K562 (cell line): ENCODE measurements at regions not wholly inside any gene's neighbourhood (a gene's known extent, or its start where the extent isn't known, plus 50 kb on each side); places are given as distances from the start of the nearest gene placed in this dataset.
A peak's percentile ranks its signal among the peaks of the same experiment; 100 is the strongest.

Experiments
- ADNP ChIP-seq: fragments of 200-800 bp; sonication (Bioruptor generic); IDR thresholded peaks from 2 replicates; pipeline ENCODE4 v1.6.1; 2016; ENCODE audit warnings: missing genetic modification characterization, missing compliant biosample characterization
- AFF1 ChIP-seq, 2 experiments: fragments of 450-650 bp; IDR thresholded peaks; 2 replicates each; pipeline ENCODE4 v1.6.1; 2018; ENCODE audit warnings: mild to moderate bottlenecking in 2 of 2, low read depth in 1 of 2; ENCODE audit not compliant: partially characterized antibody in 2 of 2
- CBFB ChIP-seq: sonication (generic); formaldehyde crosslinking; IDR thresholded peaks from 2 replicates; pipeline ENCODE4 v1.4.0; 2020; ENCODE audit warnings: mild to moderate bottlenecking, missing genetic modification reagents
- CHD4 ChIP-seq: fragments of 200-600 bp; sonication (generic); IDR thresholded peaks from 3 replicates; pipeline ENCODE4 v1.6.1; 2012; ENCODE audit warnings: low read depth, mild to moderate bottlenecking, mixed read lengths, low read length, inconsistent platforms; ENCODE audit not compliant: insufficient read depth, insufficient replicate concordance, poor library complexity, severe bottlenecking
- ELF4 ChIP-seq: fragments of 450-650 bp; formaldehyde crosslinking; IDR thresholded peaks from 2 replicates; pipeline ENCODE4 v1.4.0; 2022; ENCODE audit warnings: missing genetic modification characterization
- HEY1 ChIP-seq: fragments of 250-450 bp; sonication (Bioruptor Pico); IDR thresholded peaks from 2 replicates; pipeline ENCODE4 v1.5.0; 2020; ENCODE audit warnings: mild to moderate bottlenecking, moderate library complexity, borderline replicate concordance
- HNRNPL ChIP-seq: fragments of 200-400 bp; formaldehyde crosslinking; IDR thresholded peaks from 2 replicates; pipeline ENCODE4 v1.6.1; 2017; ENCODE audit warnings: low read depth, mild to moderate bottlenecking, low read length
- MCM7 ChIP-seq, 2 experiments: fragments of 450-650 bp; IDR thresholded peaks; 2 replicates each; pipeline ENCODE4 v1.6.1; 2016 to 2018
- NCOA1 ChIP-seq: fragments of 450-650 bp; IDR thresholded peaks from 2 replicates; pipeline ENCODE4 v1.6.1; 2016; ENCODE audit warnings: low read depth
- NFRKB ChIP-seq: fragments of 450-650 bp; IDR thresholded peaks from 2 replicates; pipeline ENCODE4 v1.6.1; 2016; ENCODE audit warnings: low read depth
- NR2C2 ChIP-seq, 2 experiments: fragments of 200-800 bp in 1 of 2; sonication (Bioruptor generic) in 1 of 2; sonication (generic) in 1 of 2; formaldehyde crosslinking in 1 of 2; IDR thresholded peaks; 2 replicates each; pipeline versions ENCODE4 v1.6.1 to v1.8.0; 2016 to 2022; ENCODE audit warnings: mild to moderate bottlenecking in 1 of 2, missing compliant biosample characterization in 1 of 2, missing genetic modification characterization in 1 of 2, missing genetic modification reagents in 1 of 2
- RCOR1 ChIP-seq, 2 experiments: IDR thresholded peaks; 2 replicates each; pipeline ENCODE4 v1.6.1; 2012; ENCODE audit warnings: low read depth in 2 of 2, low read length in 2 of 2, borderline replicate concordance in 1 of 2, improper control_type of control experiment in 1 of 2
- SMAD1 ChIP-seq: fragments of 150-350 bp; IDR thresholded peaks from 2 replicates; pipeline ENCODE4 v1.6.1; 2014; ENCODE audit warnings: low read length, low read depth; ENCODE audit not compliant: partially characterized antibody
- SP2 ChIP-seq: IDR thresholded peaks from 2 replicates; pipeline ENCODE4 v1.6.1; 2011; ENCODE audit warnings: mild to moderate bottlenecking, low read depth, low read length, moderate library complexity; ENCODE audit not compliant: poor library complexity, severe bottlenecking; ENCODE audit errors: extremely low read depth
- STAT5B ChIP-seq: fragments of 250-450 bp; sonication (Bioruptor Pico); IDR thresholded peaks from 2 replicates; pipeline ENCODE4 v1.8.0; 2021; ENCODE audit warnings: mild to moderate bottlenecking, inconsistent platforms
- THAP7 ChIP-seq: fragments of 250-450 bp; sonication (Bioruptor Pico); IDR thresholded peaks from 2 replicates; pipeline ENCODE4 v1.5.0; 2021
- TF ChIP-seq, protein P1 (sequence below): fragments of 450-650 bp; IDR thresholded peaks from 2 replicates; pipeline ENCODE4 v1.6.1; 2018; ENCODE audit warnings: mild to moderate bottlenecking, low read depth; ENCODE audit not compliant: partially characterized antibody
- TF ChIP-seq, protein P2 (sequence below), 3 experiments: IDR thresholded peaks in 2 of 3; conservative IDR thresholded peaks in 1 of 3; 2 replicates each; pipeline ENCODE4 v1.5.1; 2011 to 2012; ENCODE audit warnings: low read length in 3 of 3, mild to moderate bottlenecking in 3 of 3, control low read depth in 2 of 3, improper control_type of control experiment in 1 of 3, inconsistent platforms in 1 of 3, low read depth in 1 of 3, mixed read lengths in 1 of 3, moderate library complexity in 1 of 3; ENCODE audit not compliant: insufficient read depth in 2 of 3

GRCh38 chr4:159042097-159042605, 60.7 kb upstream of the RAPGEF2 start (continued):
- TF ChIP-seq AFF1 (IDR thresholded peaks at IDR 0.05; ENCODE audit: low read depth in 1 of 2, partially characterized antibody in 2 of 2) (peak; percentile 47 to 53), NCOA1 (peak; percentile 91; the same call in 1 of the 2 replicates), ELF4 (CRISPR knock-in tag) (peak; percentile 36; the same call in 1 of the 2 replicates), STAT5B (no peak), CBFB (no peak), SP2 (no peak), THAP7 (CRISPR knock-in tag) (no peak), RCOR1 (IDR thresholded peaks at IDR 0.05; ENCODE audit: borderline replicate concordance in 1 of 2, low read depth in 2 of 2, low read length in 2 of 2) (peak in 1 of 2 experiments; percentile 85; a peak in 2 of 4 replicates), NR2C2 (CRISPR knock-in tag; IDR thresholded peaks at IDR 0.05) (no peak), NR2C2 (tag; IDR thresholded peaks at IDR 0.05) (0 out of 2 replicates have a peak, but pooled peaks have one; percentile 19), MCM7 (IDR thresholded peaks at IDR 0.05) (no peak), HEY1 (CRISPR knock-in tag) (0 out of 2 replicates have a peak, but pooled peaks have one; percentile 39), HNRNPL (no peak), CHD4 (no peak), NFRKB (no peak), SMAD1 (peak; percentile 97), ADNP (peak; percentile 63; the same call in 1 of the 2 replicates)
- TF ChIP-seq, protein P1, sequence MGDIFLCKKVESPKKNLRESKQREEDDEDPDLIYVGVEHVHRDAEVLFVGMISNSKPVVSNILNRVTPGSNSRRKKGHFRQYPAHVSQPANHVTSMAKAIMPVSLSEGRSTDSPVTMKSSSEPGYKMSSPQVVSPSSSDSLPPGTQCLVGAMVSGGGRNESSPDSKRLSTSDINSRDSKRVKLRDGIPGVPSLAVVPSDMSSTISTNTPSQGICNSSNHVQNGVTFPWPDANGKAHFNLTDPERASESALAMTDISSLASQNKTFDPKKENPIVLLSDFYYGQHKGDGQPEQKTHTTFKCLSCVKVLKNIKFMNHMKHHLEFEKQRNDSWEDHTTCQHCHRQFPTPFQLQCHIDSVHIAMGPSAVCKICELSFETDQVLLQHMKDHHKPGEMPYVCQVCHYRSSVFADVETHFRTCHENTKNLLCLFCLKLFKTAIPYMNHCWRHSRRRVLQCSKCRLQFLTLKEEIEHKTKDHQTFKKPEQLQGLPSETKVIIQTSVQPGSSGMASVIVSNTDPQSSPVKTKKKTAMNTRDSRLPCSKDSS: no peak
- TF ChIP-seq, protein P2, sequence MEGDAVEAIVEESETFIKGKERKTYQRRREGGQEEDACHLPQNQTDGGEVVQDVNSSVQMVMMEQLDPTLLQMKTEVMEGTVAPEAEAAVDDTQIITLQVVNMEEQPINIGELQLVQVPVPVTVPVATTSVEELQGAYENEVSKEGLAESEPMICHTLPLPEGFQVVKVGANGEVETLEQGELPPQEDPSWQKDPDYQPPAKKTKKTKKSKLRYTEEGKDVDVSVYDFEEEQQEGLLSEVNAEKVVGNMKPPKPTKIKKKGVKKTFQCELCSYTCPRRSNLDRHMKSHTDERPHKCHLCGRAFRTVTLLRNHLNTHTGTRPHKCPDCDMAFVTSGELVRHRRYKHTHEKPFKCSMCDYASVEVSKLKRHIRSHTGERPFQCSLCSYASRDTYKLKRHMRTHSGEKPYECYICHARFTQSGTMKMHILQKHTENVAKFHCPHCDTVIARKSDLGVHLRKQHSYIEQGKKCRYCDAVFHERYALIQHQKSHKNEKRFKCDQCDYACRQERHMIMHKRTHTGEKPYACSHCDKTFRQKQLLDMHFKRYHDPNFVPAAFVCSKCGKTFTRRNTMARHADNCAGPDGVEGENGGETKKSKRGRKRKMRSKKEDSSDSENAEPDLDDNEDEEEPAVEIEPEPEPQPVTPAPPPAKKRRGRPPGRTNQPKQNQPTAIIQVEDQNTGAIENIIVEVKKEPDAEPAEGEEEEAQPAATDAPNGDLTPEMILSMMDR (IDR thresholded peaks at IDR 0.05 in 2 of 3, conservative IDR thresholded peaks at IDR 0.05 in 1 of 3; ENCODE audit: insufficient read depth in 2 of 3, low read depth in 1 of 3, low read length in 3 of 3): 0 out of 6 replicates have a peak, but pooled peaks of 1 of the 3 experiments have one; percentile 16
